ENCODE measurements at regions not wholly inside any gene's neighbourhood (a gene's known extent, or its start where the extent isn't known, plus 50 kb on each side); places are given as distances from the start of the nearest gene placed in this dataset.

- Histone ChIP-seq H4K20me1 (ENCODE audit: insufficient read depth) (no peaks in the 10 kb centered on the region), H3K4me3 (ENCODE audit: low read depth in 2 of 2, low read length in 1 of 2) (no peak overlapping the region), H3K27ac (ENCODE audit: low read depth in 2 of 2, low read length in 1 of 2) (no peak overlapping the region), H3K4me2 (no peak overlapping the region), H3K9me3 (no peaks in the 10 kb centered on the region), H3K27me3 (ENCODE audit: insufficient read depth) (peaks cover 39% of the 10 kb centered on the region; the same call in 1 of the 2 replicates), H3K9me2 (no peaks in the 10 kb centered on the region), H3K36me3 (replicated peaks in 1 of 2; ENCODE audit: control insufficient read depth in 1 of 2, insufficient read depth in 2 of 2, low read length in 1 of 2) (no peaks in the 10 kb centered on the region), H3K4me1 (ENCODE audit: control insufficient read depth in 1 of 2, insufficient read depth in 2 of 2, low read depth in 1 of 2, low read length in 1 of 2) (peaks cover 0 to 7% of the 10 kb centered on the region in 2 experiments; a peak in 1 of 4 replicates), H3F3A (replicated peaks; ENCODE audit: insufficient read depth) (no peaks in the 10 kb centered on the region), H3K9ac (no peak overlapping the region), H3K79me2 (ENCODE audit: insufficient read depth) (no peaks in the 10 kb centered on the region), H2AFZ (ENCODE audit: low read depth) (no peak overlapping the region)
- no peak for TF ChIP-seq JUND (IDR thresholded peaks at IDR 0.05)
- no peak for TF ChIP-seq SMC3 (IDR thresholded peaks at IDR 0.05; ENCODE audit: low read depth, low read length)
- TF ChIP-seq NFIC (IDR thresholded peaks at IDR 0.05; ENCODE audit: borderline replicate concordance), result no peak
- TF ChIP-seq RXRA (IDR thresholded peaks at IDR 0.05; ENCODE audit: borderline replicate concordance, low read depth), result no peak
- TF ChIP-seq TAF1 (IDR thresholded peaks at IDR 0.05; ENCODE audit: borderline replicate concordance, low read depth, low read length), result no peak
- TF ChIP-seq, protein P1, sequence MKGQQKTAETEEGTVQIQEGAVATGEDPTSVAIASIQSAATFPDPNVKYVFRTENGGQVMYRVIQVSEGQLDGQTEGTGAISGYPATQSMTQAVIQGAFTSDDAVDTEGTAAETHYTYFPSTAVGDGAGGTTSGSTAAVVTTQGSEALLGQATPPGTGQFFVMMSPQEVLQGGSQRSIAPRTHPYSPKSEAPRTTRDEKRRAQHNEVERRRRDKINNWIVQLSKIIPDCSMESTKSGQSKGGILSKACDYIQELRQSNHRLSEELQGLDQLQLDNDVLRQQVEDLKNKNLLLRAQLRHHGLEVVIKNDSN (IDR thresholded peaks at IDR 0.05; ENCODE audit: borderline replicate concordance, low read depth), result no peak
- TF ChIP-seq CHD2 (IDR thresholded peaks at IDR 0.05; ENCODE audit: low read length, partially characterized antibody), result no peak
- TF ChIP-seq GABPA (IDR thresholded peaks at IDR 0.05; ENCODE audit: low read depth), result no peak
- no peak for TF ChIP-seq ELF1 (IDR thresholded peaks at IDR 0.05)
- TF ChIP-seq RFX5 (IDR thresholded peaks at IDR 0.05; ENCODE audit: low read length), result no peak
- no peak for TF ChIP-seq ZBTB33 (IDR thresholded peaks at IDR 0.05; ENCODE audit: borderline replicate concordance, low read depth)
- TF ChIP-seq TCF12 (IDR thresholded peaks at IDR 0.05), result no peak
- TF ChIP-seq FOSL2 (IDR thresholded peaks at IDR 0.05; ENCODE audit: borderline replicate concordance, low read depth), result no peak
- TF ChIP-seq, protein P2, sequence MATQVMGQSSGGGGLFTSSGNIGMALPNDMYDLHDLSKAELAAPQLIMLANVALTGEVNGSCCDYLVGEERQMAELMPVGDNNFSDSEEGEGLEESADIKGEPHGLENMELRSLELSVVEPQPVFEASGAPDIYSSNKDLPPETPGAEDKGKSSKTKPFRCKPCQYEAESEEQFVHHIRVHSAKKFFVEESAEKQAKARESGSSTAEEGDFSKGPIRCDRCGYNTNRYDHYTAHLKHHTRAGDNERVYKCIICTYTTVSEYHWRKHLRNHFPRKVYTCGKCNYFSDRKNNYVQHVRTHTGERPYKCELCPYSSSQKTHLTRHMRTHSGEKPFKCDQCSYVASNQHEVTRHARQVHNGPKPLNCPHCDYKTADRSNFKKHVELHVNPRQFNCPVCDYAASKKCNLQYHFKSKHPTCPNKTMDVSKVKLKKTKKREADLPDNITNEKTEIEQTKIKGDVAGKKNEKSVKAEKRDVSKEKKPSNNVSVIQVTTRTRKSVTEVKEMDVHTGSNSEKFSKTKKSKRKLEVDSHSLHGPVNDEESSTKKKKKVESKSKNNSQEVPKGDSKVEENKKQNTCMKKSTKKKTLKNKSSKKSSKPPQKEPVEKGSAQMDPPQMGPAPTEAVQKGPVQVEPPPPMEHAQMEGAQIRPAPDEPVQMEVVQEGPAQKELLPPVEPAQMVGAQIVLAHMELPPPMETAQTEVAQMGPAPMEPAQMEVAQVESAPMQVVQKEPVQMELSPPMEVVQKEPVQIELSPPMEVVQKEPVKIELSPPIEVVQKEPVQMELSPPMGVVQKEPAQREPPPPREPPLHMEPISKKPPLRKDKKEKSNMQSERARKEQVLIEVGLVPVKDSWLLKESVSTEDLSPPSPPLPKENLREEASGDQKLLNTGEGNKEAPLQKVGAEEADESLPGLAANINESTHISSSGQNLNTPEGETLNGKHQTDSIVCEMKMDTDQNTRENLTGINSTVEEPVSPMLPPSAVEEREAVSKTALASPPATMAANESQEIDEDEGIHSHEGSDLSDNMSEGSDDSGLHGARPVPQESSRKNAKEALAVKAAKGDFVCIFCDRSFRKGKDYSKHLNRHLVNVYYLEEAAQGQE (IDR thresholded peaks at IDR 0.05; ENCODE audit: low read depth, low read length), result no peak
- no peak for TF ChIP-seq NRF1 (IDR thresholded peaks at IDR 0.05; ENCODE audit: low read depth, low read length)
- CTCF ChIA-PET, result no interaction called here
- WGBS (ENCODE audit: low lambda C conversion rate), result 17% methylated on average over 1 of the region's 1 CpG
- POLR2A ChIA-PET, result no interaction called here
- DNase-seq, result no peak
Measured at GRCh38 chrX:110435196-110435595, 76.5 kb downstream of the RTL9 start.
